COLO668 (cell line): ENCODE measurements at regions not wholly inside any gene's neighbourhood (a gene's known extent, or its start where the extent isn't known, plus 50 kb on each side); places are given as distances from the start of the nearest gene placed in this dataset.
A peak's percentile ranks its signal among the peaks of the same experiment; 100 is the strongest.
"Not testable (repeated sequence)": the region's sequence is repeated elsewhere in the genome, so short reads cannot be mapped to it uniquely, and the experiment has no call there.

Experiments
- DNase-seq: peaks from one replicate; lab custom pipeline; 2025; ENCODE audit not compliant: unreplicated experiment; lab: John Stamatoyannopoulos, UW

DNA sequence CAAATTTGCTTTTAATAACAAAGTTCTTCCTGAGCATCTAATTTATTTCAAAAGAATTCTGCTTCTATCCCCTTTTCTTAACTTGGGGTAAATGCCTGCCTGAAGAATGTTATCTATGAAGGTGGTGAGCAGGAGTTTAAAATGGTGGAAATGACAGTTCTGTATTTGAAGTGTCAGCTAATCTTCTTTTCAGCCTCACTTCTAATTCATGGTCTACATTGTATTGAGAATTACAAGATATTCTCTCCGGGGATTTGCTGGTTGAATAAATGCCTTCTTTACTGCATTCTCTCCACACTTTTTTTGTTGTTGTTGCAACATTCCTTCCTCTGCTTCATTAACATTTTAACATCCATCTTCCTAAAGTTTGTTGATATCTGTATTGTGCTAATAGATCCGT, 143.1 kb upstream of the GRIN3A start:
- DNase-seq, result no peak

DNA sequence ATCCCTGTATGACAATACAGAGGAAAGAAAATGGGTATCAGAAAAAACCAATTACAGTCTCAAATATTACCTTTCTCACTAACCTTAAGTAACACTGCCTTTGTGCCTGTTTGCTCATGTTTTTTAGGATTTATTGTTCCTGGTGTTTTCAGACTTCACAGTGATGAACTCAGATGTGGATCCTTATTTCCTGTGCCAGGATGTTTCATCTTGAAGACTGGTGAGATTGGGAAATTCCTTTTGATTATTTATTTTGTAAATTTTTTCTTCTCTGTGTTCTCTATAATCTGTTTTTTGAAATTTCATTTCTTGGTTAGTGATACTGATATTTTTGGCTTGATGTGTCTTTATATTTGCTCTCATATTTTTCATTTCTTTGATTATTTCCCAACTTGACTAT, 142.4 kb upstream of the GRIN3A start:
- no peak for DNase-seq

DNA sequence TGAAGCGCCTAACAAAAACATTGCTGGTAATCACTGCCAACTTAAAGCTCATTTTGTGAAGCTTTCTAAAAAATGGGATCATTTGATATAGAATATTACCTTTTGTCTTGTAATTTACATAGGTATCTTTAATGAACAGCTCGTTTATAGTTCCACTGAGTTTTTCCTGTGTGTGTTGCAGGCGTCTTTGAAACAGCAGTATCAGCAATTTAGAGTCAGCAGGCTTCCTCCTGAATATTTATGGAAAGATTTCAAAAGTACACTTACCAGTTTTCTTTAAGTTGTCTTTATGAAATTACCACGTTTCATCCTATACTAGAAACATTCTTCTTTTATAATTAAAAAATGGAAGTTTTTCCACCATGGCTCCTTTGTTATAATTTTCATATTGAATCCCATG, 140.3 kb upstream of the GRIN3A start:
- DNase-seq, result no peak

DNA sequence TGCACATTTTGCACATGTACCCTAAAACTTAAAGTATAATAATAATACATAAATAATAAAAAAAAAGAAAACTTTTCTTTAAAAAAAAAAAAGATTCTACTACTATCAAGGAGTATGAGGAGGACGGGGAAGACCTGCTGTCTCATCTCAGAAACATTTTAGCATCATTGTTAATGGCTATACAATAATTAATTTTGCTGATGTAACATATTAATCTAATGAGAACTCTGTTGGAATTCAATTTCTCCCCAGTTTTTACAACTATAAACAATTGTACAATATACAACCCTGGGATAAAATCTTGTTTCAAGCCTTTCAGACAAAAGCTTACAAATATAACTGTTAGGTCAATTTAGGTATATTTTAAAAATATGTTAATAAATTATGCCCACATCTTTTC, 139.0 kb upstream of the GRIN3A start:
- no peak for DNase-seq

DNA sequence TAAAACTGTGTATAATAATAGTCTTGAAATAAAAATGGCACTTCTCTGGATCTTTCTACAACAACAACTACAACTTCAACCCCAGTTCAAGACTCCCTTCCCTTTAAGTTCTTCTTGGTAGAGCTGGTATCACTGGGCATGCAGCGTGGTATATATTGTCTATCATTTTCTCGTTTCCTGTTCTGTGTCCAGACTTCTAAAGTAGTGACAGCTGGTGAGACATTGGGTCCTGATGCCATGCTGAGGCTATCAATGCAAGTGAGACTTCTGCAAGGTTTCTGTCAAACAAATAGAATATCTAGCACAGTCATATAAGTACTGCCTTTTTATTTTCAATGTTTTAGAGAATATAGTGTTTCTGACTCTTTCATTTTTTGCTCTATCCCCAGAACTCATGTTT, 123.0 kb upstream of the GRIN3A start:
- no peak for DNase-seq

DNA sequence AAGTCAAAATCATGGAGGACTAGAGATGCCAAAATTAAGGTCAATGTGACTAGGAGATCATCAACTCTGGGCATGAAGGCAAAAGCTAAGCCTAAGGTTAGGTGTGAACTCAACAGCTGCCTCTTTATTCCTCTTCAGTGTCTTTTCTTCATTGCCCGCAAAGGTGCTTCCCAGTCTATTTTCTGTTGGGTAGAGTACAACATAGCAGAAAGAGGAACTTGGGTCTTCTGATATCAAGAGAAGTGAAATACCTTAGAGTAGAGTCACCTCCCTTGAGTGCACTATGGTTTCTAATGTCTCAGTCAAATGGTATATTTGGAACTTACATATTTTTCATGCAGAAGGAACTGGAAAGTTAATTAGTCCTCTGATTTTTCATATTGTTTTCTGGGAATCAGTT, 122.5 kb upstream of the GRIN3A start:
- DNase-seq, result no peak

DNA sequence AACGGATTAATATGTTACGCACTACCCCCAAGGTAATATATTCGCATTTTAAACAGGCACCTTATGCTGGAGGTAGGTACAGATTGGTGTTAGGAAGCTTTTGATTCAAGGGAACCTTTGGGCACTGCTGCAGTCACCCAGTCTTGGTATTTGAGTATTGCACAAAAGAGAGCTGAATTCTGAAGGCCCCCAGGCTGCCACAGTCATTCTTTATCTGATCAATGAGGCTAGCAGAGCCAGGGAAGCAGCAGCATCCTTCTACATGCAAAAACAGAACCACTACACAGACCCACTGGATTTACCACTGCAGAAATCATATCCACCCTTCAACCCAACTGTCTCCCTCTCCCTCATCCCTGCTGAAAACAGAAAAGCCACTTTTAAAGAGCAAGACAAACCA, 121.2 kb upstream of the GRIN3A start:
- no peak for DNase-seq

DNA sequence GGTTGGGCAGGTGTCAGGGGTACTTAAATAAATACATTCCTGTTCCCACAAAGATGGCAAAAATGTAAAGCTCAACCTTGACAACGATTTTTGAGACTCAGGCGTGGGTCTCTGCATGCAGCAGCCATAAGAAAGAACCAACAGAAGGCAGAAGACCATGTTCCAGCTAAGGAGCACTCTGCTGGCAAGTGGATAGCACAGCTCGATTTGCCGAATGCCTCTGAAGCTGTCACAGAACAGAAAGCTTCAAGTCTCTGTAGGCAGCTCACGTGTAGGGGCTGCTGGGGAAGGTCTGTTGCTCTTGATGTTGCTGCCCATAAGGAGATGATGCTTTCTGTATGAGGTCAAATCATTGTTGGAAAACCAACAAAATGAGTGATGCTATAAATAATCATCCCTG, 119.6 kb upstream of the GRIN3A start:
- DNase-seq, result no peak

DNA sequence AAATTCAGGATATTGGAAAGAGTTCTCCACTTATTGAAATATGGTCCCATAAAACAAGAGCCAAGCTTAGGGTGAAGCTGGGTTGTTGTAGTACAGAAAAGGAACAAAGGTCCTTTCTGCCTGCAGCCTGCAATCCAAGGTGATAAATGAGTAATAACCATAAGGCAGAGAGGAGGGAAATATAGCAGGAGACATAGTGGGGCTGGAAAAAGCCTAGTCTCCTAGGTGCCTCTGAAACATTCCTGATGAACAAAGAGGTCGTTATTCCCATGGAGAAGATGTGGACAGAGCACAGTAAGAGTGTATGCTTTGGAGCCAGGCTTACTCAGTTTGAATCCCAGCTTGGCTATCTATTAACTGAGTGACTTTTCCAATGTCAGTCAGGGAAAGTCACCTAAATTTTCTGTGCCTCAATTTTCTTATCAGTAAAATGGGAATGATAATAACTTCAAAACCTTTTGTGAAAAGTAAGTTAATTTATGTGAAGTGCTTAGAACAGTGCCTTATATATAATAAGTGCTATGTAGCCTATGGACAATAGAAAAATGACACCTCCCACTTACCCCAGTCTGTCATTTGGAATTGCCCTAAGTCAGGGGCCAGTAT, 110.8 kb upstream of the GRIN3A start:
- no peak for DNase-seq

DNA sequence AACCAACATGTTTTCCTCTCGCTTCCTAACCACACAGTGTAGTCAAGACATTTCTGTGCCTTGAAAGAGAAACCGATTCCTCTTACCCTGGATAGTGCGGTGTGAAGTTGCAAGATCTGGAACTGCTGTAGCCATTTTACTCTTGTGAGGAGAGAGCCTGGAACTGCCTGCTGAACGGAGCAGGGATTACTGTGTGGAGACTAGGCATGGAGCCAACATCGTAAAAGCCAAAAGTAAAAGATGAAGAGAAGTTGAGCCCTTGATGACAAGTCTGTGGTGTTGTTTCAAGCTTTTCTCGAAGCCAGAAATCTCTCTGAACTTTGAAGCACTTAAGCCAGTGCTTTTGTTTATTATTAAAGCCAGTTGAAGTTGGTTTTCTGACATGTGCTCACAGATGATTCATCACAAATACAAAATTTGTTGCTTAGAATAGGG, 110.1 kb upstream of the GRIN3A start:
- DNase-seq, result no peak

DNA sequence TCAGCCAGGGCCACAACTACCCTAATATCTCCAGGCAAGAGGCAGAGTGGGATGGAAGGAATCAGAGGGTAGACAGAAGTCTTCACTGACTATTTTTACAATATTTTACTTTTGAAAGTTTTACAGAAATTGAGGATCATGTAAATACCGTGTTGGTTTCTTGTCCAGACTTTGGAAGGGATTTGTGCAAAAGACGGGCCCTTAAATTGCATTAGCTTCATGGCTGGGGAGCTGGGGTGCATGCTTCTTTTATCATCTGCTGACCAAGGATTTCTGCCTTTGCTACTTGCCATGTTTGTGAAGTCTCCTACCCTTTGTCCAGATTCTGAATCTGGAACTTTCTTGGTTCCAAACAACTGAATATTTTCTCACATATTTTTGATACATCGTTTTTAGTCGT, 107.7 kb upstream of the GRIN3A start:
- DNase-seq, result no peak

DNA sequence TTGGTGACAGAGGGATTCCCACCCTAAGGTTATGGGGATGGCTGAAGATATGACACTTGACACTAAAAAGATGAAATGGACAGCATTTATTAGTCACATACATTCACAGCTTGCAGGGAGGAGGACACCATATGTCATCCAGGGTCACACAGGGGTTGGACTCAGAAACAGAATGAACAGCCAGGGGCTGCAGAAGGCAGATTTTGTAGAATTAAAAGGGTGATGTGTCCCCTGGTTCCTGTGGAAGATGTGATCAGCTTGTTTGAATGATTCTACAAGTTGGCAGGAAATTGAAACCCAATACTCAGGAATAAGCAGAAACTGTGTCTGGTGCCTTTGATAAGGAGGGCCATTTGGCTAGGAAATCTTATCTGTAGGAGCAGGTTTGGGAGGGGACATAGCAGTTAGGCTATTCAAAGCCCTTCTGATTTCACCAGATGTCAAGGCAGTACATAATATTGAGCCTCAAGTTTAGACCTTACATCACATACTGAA, 102.3 kb upstream of the GRIN3A start:
- DNase-seq, result no peak

DNA sequence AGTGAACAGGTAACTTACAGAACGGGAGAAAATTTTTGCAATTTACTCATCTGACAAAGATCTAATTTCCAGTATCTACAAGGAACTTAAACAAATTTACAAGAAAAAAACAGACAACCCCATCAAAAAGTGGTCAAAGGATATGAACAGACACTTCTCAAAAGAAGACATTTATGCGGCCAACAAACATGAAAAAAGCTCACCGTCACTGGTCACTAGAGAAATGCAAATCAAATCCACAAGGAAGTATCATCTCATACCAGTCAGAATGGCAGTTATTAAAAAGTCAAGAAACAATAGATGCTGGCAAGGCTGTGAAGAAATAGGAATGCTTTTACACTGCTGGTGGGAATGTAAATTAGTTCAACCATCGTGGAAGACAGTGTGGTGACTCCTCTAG, 100.5 kb upstream of the GRIN3A start:
- not testable (repeated sequence) for DNase-seq

DNA sequence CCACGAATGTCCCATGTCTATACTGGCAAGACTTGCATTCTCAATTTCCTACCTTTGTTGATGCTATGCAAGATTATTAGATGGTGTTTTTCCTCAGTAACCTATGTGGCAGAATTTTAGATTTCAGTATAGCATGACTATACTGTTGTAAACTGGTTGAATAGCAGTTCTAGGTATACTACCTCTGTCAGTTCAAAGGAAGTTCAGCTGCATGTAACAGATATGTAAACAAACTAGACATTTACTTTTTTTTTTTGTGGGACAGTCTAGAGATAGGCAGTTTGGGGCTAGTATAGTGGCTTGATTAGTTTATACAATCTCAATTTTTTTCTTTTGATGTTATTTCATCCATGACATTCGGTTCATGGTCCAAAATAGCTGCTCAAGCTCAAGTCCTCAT, 97.6 kb upstream of the GRIN3A start:
- DNase-seq, result no peak

DNA sequence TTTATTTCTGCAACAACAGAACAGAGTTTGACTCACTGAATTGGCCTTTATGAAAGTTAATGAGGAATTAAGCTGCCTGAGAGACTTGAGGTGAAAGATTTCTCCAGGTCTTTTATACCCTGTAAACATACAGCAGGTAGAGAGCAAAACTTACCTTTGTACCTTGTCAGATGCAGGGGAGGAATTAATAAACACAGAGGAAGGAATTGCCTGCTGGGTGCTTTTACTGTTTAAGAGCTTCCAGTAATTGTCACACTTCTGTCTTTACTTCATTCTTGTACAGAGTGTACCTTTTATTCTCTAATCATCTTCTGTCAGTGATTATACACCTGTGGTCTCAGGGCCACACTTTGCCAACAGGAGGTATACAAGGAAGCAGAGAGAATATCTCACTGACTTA, 94.0 kb upstream of the GRIN3A start:
- DNase-seq, result no peak

DNA sequence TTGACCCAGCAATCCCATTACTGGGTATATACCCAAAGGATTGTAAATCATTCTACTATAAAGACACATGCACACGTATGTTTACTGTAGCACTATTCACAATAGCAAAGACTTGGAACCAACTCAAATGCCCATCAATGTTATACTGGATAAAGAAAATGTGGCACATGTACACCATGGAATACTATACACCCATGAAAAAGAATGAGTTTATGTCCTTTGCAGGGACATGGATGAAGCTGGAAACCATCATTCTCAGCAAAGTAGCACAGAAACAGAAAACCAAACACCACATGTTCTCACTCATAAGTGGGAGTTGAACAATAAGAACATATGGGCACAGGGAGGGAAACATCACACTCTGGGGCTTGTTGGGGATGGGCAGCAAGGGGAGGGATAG, 83.0 kb upstream of the GRIN3A start:
- not testable (repeated sequence) for DNase-seq

DNA sequence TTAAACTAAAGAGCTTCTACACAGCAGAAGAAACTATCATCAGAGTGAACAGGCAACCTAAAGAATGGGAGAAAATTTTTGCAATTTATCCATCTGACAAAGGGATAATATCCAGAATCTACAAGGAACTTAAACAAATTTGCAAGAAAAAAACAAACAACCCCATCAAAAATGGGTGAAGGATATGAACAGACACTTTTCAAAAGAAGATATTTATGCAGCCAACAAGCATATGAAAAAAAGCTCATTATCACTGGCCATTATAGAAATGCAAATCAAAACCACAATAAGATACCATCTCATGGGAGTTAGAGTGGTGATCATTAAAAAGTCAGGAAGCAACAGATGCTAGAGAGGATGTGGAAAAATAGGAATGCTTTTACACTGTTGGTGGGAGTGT, 82.5 kb upstream of the GRIN3A start:
- not testable (repeated sequence) for DNase-seq

DNA sequence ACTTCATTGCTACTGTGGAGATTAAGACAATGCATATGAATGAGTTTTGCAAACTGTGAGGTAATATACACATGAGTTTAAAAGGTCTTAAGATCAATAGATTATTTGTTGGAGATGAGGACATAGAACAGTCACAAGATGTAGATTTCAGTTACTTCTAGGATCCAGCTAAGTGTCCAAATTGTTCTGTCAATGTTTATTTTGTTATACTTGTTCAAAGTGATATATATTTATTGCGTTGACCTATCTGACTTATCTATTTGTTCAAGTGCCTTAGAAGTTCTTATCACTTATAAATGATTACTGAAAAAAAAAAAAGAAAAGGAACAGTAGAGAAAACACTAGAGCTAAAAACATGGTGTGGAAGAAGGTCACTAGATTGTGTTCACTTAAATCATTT, 75.6 kb upstream of the GRIN3A start:
- DNase-seq, result no peak

DNA sequence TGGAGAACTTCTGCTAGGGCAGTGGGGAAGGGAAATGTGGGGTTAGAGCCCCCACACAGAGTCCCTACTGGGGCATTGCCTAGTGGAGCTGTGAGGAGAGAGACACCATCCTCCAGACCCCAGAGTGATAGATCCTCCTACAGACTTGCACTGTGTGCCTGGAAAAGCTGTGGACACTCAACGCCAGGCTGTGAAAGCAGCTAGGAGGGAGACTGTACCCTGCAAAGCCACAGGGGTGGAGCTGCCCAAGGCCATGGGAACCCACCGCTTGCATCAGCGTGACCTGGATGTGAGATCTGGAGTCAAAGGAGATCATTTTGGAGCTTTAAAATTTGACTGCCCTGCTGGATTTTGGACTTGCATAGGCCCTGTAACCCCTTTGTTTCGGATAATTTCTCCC, 69.4 kb upstream of the GRIN3A start:
- DNase-seq, result not testable (repeated sequence)

DNA sequence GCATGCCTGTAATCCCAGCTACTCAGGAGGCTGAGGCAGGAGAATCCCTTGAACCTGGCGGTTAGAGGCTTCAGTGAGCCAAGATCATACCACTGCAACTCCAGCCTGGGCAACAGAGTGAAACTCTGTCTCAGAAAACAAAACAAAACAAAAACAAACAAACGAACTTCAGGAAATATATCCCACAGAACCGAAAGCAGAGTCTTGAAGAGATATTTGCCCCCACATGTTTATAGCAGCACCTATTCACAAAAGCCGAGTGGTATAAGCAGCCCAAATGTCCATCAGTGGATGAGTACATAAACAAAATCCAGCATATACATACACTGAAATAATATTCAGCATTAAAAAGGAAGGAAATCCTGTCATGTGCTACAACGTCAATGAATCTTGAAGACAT, 57.6 kb upstream of the GRIN3A start:
- no peak for DNase-seq

DNA sequence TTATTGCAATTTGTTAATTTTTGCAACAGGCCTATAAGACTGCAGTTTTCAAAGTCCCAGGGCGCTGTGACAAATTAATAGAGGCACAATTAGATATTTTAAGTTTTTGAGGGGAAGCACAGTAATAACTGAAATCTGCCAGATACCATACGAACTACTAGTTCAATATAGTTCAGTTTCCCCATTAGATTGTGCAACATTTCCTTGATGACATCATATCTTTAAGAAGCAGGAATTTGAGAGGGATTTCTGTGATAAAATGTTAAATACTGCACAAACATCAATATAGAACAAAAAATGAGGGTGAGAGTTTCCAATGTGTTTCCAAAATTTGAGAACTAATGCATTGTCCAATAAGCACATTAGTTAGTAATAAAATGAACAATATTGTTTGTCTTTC, 56.7 kb upstream of the GRIN3A start:
- DNase-seq, result no peak

DNA sequence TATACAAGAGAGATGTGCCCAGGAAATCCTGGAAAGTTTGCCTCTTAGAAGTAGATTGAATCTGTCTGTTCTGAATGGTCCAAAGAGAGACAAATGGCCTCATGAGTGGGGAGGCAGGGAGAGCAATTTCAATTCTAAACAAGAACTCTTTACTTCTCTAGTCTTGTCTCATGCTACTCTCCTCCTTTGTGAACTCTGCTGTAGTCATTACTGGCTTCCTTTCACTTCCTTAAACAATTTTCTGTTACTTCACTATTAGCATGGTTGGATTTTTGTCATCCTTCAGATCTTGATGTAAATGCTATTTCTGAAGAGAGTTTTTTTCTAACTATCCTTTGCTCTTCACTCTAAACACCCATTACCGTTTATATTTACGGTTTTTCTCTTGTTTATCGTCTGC, 54.0 kb upstream of the GRIN3A start:
- no peak for DNase-seq

DNA sequence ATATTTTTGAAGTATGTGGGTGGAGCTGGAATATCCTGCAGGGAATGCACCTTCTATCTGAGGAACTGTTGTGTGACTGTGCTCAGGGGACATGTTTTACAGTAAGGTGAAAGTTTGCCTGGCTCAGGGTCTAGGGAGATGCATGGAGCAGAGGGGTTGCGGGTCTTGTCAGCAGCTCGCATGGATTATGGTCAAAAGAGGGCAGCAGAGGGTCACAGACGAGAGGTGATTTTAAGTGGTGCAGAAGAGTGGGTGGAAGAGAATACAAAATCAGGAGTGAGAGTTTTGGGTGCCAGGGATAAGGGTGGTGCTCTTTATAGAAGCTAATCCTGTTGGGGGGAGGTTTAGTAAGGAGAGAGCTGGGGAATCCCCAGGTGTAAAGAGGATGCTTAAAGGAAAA, 53.5 kb upstream of the GRIN3A start:
- peak; percentile 20 for DNase-seq

DNA sequence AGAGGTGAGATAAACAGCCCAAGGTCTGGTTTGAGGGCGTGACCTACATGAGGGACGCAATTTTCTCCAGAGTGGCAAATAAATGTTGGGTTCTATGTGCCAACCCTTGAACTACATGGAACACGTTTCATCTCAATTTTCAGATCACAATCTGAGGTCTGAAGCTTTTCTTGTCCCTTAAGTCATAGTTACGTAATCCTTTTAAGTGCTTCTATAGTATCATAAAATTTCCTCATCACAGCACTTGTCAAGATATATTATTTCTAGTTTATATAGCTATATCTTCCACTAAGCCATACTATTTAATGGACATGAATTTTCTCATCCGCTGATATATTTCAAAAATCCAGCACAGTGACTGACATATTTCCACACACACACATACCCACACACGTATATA, 53.1 kb upstream of the GRIN3A start:
- no peak for DNase-seq
